ENCODE measurements at regions not wholly inside any gene's neighbourhood (a gene's known extent, or its start where the extent isn't known, plus 50 kb on each side); places are given as distances from the start of the nearest gene placed in this dataset.

DNA sequence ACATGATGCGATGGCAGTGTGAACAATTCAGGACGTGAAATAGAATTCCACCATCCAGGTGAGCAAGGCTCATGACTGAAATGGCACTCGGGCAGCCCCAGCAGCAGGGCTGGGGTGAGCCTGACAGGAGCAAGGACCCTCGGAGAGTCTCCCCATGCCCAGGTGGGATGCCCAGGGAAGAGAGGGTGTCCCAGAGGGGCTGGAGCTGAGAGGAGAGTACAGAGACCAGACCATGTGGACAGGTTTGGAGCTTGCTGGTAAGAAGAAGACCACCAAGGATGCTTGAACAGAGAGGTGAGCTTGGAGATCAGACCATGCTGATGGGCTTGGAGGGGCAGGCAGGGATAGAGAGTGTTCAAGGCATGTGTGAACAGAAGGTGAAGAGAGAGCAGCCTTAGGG is 83.3 kb downstream of the RAMP3 start:
- H3K79me2 ChIP-seq (ENCODE audit: control insufficient read depth, insufficient read depth, low read length): no peaks in the 10 kb centered on the region

DNA sequence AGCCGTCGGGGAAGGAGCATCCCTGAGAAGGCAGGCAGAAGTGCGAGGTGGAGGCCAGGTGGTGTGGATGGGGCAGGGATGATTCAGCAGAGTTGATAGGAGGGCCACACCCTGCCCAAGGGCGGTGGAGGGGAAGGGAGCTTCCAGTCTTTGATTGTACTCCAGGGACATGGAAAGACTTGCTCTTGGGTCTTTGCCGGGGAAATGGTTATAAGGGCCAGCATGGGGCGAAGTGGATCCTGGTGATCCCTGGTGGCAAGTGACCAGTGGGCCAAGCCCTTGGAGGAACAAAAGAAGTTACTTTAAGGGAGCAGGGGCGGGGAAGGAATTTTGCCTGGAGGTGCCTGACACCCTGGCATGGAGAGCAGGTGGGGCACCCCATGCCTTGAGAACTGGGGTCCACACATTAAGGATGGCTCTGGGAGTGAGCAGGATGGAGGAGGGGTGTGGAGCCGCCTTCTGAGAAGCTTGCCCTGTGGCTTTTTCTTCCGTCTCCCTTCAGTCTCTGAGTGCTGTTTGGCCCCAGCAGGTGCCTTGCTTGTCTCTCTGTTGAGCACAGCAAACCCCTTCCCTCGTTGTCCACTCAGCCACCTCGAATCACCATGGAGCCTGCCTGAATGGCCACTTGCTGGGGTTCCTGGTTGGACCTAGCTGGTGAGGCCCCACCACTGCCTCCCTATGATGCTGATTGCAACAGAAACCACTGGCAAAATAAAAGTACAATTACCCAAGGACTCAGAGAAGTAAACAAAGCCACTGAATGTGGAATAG is 83.9 kb downstream of the RAMP3 start:
- no peak overlapping the region for H3K4me3 ChIP-seq (replicated peaks in 1 of 4; ENCODE audit: control extremely low read depth in 1 of 4, insufficient read depth in 1 of 4, low read depth in 3 of 4, low read length in 4 of 4)
- H3K4me1 ChIP-seq (ENCODE audit: control insufficient read depth, extremely low read depth, insufficient read depth, low read length): peaks cover 2% of the 10 kb centered on the region
- TF ChIP-seq EZH2 (IDR thresholded peaks at IDR 0.05; ENCODE audit: low read length, missing control alignments): no peak
- TF ChIP-seq, protein P1, sequence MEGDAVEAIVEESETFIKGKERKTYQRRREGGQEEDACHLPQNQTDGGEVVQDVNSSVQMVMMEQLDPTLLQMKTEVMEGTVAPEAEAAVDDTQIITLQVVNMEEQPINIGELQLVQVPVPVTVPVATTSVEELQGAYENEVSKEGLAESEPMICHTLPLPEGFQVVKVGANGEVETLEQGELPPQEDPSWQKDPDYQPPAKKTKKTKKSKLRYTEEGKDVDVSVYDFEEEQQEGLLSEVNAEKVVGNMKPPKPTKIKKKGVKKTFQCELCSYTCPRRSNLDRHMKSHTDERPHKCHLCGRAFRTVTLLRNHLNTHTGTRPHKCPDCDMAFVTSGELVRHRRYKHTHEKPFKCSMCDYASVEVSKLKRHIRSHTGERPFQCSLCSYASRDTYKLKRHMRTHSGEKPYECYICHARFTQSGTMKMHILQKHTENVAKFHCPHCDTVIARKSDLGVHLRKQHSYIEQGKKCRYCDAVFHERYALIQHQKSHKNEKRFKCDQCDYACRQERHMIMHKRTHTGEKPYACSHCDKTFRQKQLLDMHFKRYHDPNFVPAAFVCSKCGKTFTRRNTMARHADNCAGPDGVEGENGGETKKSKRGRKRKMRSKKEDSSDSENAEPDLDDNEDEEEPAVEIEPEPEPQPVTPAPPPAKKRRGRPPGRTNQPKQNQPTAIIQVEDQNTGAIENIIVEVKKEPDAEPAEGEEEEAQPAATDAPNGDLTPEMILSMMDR (conservative IDR thresholded peaks at IDR 0.05 in 1 of 2, IDR thresholded peaks at IDR 0.05 in 1 of 2; ENCODE audit: low read depth in 1 of 2, low read length in 2 of 2): no peak
- DNase-seq (ENCODE audit: low read depth in 2 of 2): no peak
- H3K27ac ChIP-seq (ENCODE audit: insufficient read depth, low read length): no peak overlapping the region
- H4K20me1 ChIP-seq (ENCODE audit: control insufficient read depth, extremely low read depth, insufficient read depth, low read length): no peaks in the 10 kb centered on the region
- no peaks in the 10 kb centered on the region for H3K9me3 ChIP-seq (ENCODE audit: control insufficient read depth, insufficient read depth, low read depth, low read length)
- no peak overlapping the region for H2AFZ ChIP-seq (ENCODE audit: low read length)
- H3K9ac ChIP-seq (ENCODE audit: insufficient read depth, low read length): no peak overlapping the region
- no peaks in the 10 kb centered on the region for H3K36me3 ChIP-seq (ENCODE audit: control insufficient read depth, insufficient read depth, low read length)
- no peaks in the 10 kb centered on the region for H3K79me2 ChIP-seq (ENCODE audit: control insufficient read depth, insufficient read depth, low read length)
- H3K4me2 ChIP-seq (ENCODE audit: extremely low read depth, insufficient read depth, low read length): no peak overlapping the region
- peaks cover 7% of the 10 kb centered on the region for H3K27me3 ChIP-seq (ENCODE audit: control insufficient read depth, insufficient read depth, low read length)

More for the DNA sequence above, 83.3 kb downstream of the RAMP3 start:
- Histone ChIP-seq H3K27me3 (ENCODE audit: control insufficient read depth, insufficient read depth, low read length) (peaks cover 2% of the 10 kb centered on the region), H2AFZ (ENCODE audit: low read length) (no peak overlapping the region), H3K4me2 (ENCODE audit: extremely low read depth, insufficient read depth, low read length) (no peak overlapping the region), H3K9me3 (ENCODE audit: control insufficient read depth, insufficient read depth, low read depth, low read length) (no peaks in the 10 kb centered on the region), H3K27ac (ENCODE audit: insufficient read depth, low read length) (no peak overlapping the region), H3K9ac (ENCODE audit: insufficient read depth, low read length) (no peak overlapping the region), H3K4me1 (ENCODE audit: control insufficient read depth, extremely low read depth, insufficient read depth, low read length) (peaks cover 2% of the 10 kb centered on the region), H3K36me3 (ENCODE audit: control insufficient read depth, insufficient read depth, low read length) (no peaks in the 10 kb centered on the region), H3K4me3 (replicated peaks in 1 of 4; ENCODE audit: control extremely low read depth in 1 of 4, insufficient read depth in 1 of 4, low read depth in 3 of 4, low read length in 4 of 4) (no peak overlapping the region), H4K20me1 (ENCODE audit: control insufficient read depth, extremely low read depth, insufficient read depth, low read length) (no peaks in the 10 kb centered on the region)
- no peak for DNase-seq (ENCODE audit: low read depth in 2 of 2)
- TF ChIP-seq EZH2 (IDR thresholded peaks at IDR 0.05; ENCODE audit: low read length, missing control alignments): no peak
- TF ChIP-seq, protein P1 (conservative IDR thresholded peaks at IDR 0.05 in 1 of 2, IDR thresholded peaks at IDR 0.05 in 1 of 2; ENCODE audit: low read depth in 1 of 2, low read length in 2 of 2): no peak

DNA sequence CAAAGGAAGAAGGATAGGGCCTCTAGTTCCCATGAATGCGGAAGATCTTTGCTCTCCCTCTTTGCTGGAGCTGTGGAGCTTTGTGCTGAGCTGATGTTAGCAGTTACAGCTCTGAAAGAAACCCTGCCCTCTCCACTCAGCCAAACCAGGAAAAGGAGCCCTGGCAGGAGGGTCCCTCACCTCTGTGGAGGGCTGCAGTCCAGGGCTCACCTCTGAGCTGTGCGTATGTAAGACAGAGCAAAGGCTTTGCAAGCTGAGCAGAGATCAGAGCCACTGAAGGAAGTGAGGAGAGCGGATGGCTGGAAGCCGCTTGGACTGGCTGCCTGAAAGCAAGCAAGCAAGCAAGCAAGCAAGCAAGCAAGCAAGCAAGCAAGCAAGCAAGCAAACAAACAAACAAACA is 84.7 kb downstream of the RAMP3 start:
- no peak for TF ChIP-seq EZH2 (IDR thresholded peaks at IDR 0.05; ENCODE audit: low read length, missing control alignments)
- TF ChIP-seq, protein P1 (conservative IDR thresholded peaks at IDR 0.05 in 1 of 2, IDR thresholded peaks at IDR 0.05 in 1 of 2; ENCODE audit: low read depth in 1 of 2, low read length in 2 of 2): no peak
- Histone ChIP-seq H3K27me3 (ENCODE audit: control insufficient read depth, insufficient read depth, low read length) (peaks cover 10% of the 10 kb centered on the region), H4K20me1 (ENCODE audit: control insufficient read depth, extremely low read depth, insufficient read depth, low read length) (no peaks in the 10 kb centered on the region), H2AFZ (ENCODE audit: low read length) (no peak overlapping the region), H3K4me2 (ENCODE audit: extremely low read depth, insufficient read depth, low read length) (no peak overlapping the region), H3K79me2 (ENCODE audit: control insufficient read depth, insufficient read depth, low read length) (no peaks in the 10 kb centered on the region), H3K9me3 (ENCODE audit: control insufficient read depth, insufficient read depth, low read depth, low read length) (no peaks in the 10 kb centered on the region), H3K36me3 (ENCODE audit: control insufficient read depth, insufficient read depth, low read length) (no peaks in the 10 kb centered on the region), H3K9ac (ENCODE audit: insufficient read depth, low read length) (no peak overlapping the region), H3K4me3 (replicated peaks in 1 of 4; ENCODE audit: control extremely low read depth in 1 of 4, insufficient read depth in 1 of 4, low read depth in 3 of 4, low read length in 4 of 4) (no peak overlapping the region), H3K27ac (ENCODE audit: insufficient read depth, low read length) (no peak overlapping the region), H3K4me1 (ENCODE audit: control insufficient read depth, extremely low read depth, insufficient read depth, low read length) (peaks cover 2% of the 10 kb centered on the region)
- DNase-seq (ENCODE audit: low read depth in 2 of 2): no peak

All from fibroblast of lung (primary cell).